ENCODE measurements at regions not wholly inside any gene's neighbourhood (a gene's known extent, or its start where the extent isn't known, plus 50 kb on each side); places are given as distances from the start of the nearest gene placed in this dataset.

DNA sequence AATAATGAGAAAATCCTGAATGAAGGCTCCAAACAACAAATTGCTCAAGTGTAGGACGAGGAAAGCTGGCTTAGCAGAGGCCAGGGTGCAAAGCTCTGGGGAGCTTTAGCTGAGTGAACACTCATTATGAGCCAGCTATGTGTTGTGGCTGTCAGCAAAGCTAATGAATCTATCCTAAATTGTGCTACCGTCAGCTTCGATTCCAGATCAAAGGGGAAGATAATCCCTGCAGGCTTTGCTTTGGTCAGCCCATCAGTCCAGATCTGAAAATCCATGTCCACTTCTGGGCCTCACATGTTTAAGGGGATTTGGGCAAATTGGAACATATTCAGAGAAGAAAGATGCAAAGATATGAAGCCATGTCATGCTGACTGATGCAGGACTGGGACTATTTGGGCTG is 180.9 kb upstream of the ZBED5 start:
- Mint-ChIP-seq H3K9me3 (no peaks in the 10 kb centered on the region), H3K4me3 (no peak overlapping the region), H3K27me3 (ENCODE audit: low read depth) (peaks cover 7% of the 10 kb centered on the region), H3K36me3 (ENCODE audit: low read depth) (no peaks in the 10 kb centered on the region), H3K4me1 (ENCODE audit: low read depth) (no peaks in the 10 kb centered on the region), H3K27ac (no peak overlapping the region)

DNA sequence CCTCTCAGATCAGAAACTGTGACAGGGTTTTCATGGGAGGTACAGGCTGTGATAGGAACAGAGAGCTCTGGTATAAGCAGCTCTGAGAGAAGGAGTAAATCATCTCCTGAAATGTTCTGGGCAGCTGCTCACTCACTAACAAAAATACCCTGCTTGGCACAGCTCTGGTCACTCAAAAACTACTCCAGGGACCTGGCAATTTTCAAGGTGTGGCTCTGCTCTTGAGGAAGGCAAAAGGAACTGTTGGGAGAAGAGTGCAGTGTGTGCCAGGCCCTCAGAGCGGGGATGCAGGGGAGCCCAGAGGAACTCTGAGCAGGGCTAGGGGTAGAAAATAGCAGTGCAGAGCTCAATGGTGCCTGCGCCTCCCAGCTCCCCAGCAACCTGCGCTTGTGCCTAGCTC is 180.5 kb upstream of the ZBED5 start:
- Mint-ChIP-seq H3K4me3 (no peak overlapping the region), H3K27ac (no peak overlapping the region), H3K9me3 (no peaks in the 10 kb centered on the region), H3K36me3 (ENCODE audit: low read depth) (no peaks in the 10 kb centered on the region), H3K27me3 (ENCODE audit: low read depth) (peaks cover 7% of the 10 kb centered on the region), H3K4me1 (ENCODE audit: low read depth) (no peaks in the 10 kb centered on the region)

DNA sequence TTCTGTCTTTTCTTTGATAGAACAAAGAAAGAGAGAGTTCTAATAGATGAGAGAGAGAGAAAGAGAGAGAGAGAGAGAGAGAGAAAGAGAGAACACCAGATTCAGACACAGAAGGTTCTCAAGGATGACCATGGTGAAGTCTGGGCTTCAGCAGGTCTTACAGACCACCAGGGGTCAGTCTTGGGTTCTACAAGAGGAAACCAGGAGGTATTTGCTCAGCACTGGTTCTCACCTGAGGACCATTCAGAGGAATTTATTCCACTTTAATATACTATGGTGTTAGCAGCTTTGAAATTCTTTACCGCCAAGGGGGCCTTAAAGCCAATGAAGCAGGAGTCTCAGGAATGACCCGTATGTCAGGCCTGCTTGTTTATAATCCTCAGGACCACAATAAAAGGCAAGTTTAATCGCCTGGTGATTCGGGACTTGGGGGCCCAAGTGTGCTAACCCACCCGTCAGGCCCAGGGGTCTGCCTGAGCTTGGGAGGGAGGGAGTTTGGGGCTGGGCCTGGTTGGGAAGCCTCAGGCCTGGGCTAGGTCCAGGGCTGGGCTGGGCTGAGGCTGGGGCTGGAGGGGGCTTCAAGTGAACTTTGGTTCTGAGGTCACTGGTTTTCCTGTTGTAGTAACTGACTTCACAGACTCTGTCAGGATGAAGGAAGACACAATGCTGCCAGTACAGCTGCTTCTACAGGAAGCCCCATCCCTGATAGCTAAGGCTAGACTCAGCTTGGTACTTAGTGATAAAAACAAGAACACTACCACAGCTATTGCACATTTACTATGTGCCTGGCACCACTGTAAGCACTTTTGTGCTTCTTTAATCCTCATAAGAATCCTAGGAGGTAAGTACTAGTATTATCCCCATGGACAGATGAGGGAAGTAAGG is 179.2 kb upstream of the ZBED5 start:
- Mint-ChIP-seq H3K4me3 (no peak overlapping the region), H3K36me3 (ENCODE audit: low read depth) (no peaks in the 10 kb centered on the region), H3K27ac (no peak overlapping the region), H3K9me3 (no peaks in the 10 kb centered on the region), H3K4me1 (ENCODE audit: low read depth) (no peaks in the 10 kb centered on the region), H3K27me3 (ENCODE audit: low read depth) (peaks cover 7% of the 10 kb centered on the region)

GRCh38 chr11:11036185-11036847 is 178.5 kb upstream of the ZBED5 start:
- Mint-ChIP-seq H3K27ac (no peak overlapping the region), H3K27me3 (ENCODE audit: low read depth) (peaks cover 7% of the 10 kb centered on the region), H3K36me3 (ENCODE audit: low read depth) (no peaks in the 10 kb centered on the region), H3K4me3 (no peak overlapping the region), H3K4me1 (ENCODE audit: low read depth) (no peaks in the 10 kb centered on the region), H3K9me3 (no peaks in the 10 kb centered on the region)

DNA sequence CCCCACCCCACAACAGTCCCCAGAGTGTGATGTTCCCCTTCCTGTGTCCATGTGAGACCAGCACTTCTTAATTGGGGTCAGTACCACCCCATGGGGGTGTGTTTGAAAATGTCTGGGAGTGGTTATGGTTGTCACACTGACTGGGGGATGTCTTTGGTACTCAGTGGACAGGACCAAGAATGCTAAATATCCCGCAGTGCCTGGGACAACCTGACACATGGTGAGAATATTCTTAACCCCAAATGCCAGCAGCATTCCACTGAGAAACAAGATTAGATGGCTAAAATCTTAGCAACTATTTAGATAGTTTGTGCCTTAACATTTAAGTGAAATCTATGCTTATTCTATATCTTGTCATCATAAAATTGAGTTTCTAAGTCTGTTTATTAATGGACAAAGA is 177.5 kb upstream of the ZBED5 start:
- Mint-ChIP-seq H3K4me3 (no peak overlapping the region), H3K27me3 (ENCODE audit: low read depth) (peaks cover 7% of the 10 kb centered on the region), H3K27ac (no peak overlapping the region), H3K4me1 (ENCODE audit: low read depth) (no peaks in the 10 kb centered on the region), H3K36me3 (ENCODE audit: low read depth) (no peaks in the 10 kb centered on the region), H3K9me3 (no peaks in the 10 kb centered on the region)

DNA sequence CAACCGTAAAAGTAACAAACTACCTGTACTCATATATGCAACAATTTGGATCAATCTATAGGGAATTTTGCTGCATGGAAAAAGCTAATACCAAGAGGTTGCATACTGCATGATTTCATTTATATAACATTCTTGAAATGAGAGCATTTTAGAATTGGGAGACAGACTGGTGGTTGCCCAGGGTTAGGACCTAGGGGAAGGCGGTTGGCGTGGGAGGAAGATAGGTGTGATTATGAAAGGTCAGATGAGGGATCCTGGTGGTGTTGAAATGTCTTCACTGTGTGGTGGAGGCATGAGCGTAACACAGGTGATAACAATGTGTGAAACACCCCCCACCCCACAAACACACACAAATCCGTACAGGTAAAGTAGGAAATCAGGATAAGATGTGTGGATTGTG is 176.6 kb upstream of the ZBED5 start:
- Mint-ChIP-seq H3K4me1 (ENCODE audit: low read depth) (no peaks in the 10 kb centered on the region), H3K27ac (no peak overlapping the region), H3K36me3 (ENCODE audit: low read depth) (no peaks in the 10 kb centered on the region)

DNA sequence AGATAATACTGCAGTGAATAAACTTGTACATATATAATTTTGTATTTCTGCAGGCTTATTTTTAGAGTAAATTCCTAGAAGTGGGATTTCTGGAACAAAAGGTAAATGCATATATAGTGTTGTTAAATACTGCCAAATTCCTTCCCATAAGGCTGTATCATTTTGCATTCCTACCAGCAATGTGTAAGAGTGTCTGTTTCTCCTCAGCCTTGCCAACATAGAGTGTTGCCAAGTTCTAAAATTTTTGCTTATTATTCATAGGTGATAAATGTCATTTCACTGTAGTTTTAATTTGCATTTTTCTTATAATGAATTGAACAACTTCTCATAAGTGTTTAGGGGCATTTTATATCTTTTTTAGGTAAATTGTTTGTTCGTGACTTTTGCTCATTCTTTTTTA is 174.2 kb upstream of the ZBED5 start:
- Mint-ChIP-seq H3K4me1 (ENCODE audit: low read depth) (no peaks in the 10 kb centered on the region), H3K27ac (no peak overlapping the region), H3K9me3 (no peaks in the 10 kb centered on the region), H3K36me3 (ENCODE audit: low read depth) (no peaks in the 10 kb centered on the region), H3K27me3 (ENCODE audit: low read depth) (peaks cover 30% of the 10 kb centered on the region), H3K4me3 (no peak overlapping the region)

More for the DNA sequence above, 176.6 kb upstream of the ZBED5 start:
- Mint-ChIP-seq H3K27me3 (ENCODE audit: low read depth) (peaks cover 14% of the 10 kb centered on the region), H3K9me3 (no peaks in the 10 kb centered on the region), H3K4me3 (no peak overlapping the region)

DNA sequence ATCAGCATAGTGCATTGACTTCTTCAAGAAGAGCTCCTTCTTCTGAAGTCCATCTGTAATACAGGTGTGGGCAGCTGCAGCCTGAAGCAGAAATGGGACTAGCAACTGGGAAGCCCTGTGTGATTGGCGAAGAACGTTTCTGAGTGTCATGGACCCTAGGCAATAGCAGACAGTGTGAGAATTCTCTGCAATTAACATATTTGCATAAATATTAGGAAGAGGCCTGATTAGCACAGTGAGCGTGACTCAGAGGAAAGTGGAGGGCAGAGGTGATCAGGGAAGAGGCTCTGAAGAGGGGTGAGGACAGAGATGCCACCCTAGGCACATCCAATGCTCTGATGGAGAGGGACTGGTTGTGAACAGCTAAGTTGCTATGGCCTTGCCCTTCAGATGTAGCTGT is 171.2 kb upstream of the ZBED5 start:
- H3K27me3 Mint-ChIP-seq (ENCODE audit: low read depth): peaks cover 26% of the 10 kb centered on the region
- H3K4me1 Mint-ChIP-seq (ENCODE audit: low read depth): no peaks in the 10 kb centered on the region
- no peak overlapping the region for H3K4me3 Mint-ChIP-seq
- H3K27ac Mint-ChIP-seq: no peak overlapping the region
- no peaks in the 10 kb centered on the region for H3K9me3 Mint-ChIP-seq
- no peaks in the 10 kb centered on the region for H3K36me3 Mint-ChIP-seq (ENCODE audit: low read depth)

GRCh38 chr11:11028017-11028692 is 170.3 kb upstream of the ZBED5 start:
- Mint-ChIP-seq H3K36me3 (ENCODE audit: low read depth) (no peaks in the 10 kb centered on the region), H3K4me1 (ENCODE audit: low read depth) (no peaks in the 10 kb centered on the region), H3K4me3 (no peak overlapping the region), H3K27ac (no peak overlapping the region), H3K9me3 (no peaks in the 10 kb centered on the region), H3K27me3 (ENCODE audit: low read depth) (peaks cover 26% of the 10 kb centered on the region)

GRCh38 chr11:11027288-11027687 is 169.4 kb upstream of the ZBED5 start:
- H3K27me3 Mint-ChIP-seq (ENCODE audit: low read depth): peaks cover 26% of the 10 kb centered on the region
- no peaks in the 10 kb centered on the region for H3K36me3 Mint-ChIP-seq (ENCODE audit: low read depth)
- no peaks in the 10 kb centered on the region for H3K4me1 Mint-ChIP-seq (ENCODE audit: low read depth)
- no peaks in the 10 kb centered on the region for H3K9me3 Mint-ChIP-seq
- H3K27ac Mint-ChIP-seq: no peak overlapping the region
- no peak overlapping the region for H3K4me3 Mint-ChIP-seq

GRCh38 chr11:11025087-11025486 is 167.2 kb upstream of the ZBED5 start:
- Mint-ChIP-seq H3K27me3 (ENCODE audit: low read depth) (peaks cover 24% of the 10 kb centered on the region), H3K27ac (no peak overlapping the region), H3K4me3 (no peak overlapping the region), H3K4me1 (ENCODE audit: low read depth) (no peaks in the 10 kb centered on the region), H3K9me3 (no peaks in the 10 kb centered on the region), H3K36me3 (ENCODE audit: low read depth) (no peaks in the 10 kb centered on the region)

DNA sequence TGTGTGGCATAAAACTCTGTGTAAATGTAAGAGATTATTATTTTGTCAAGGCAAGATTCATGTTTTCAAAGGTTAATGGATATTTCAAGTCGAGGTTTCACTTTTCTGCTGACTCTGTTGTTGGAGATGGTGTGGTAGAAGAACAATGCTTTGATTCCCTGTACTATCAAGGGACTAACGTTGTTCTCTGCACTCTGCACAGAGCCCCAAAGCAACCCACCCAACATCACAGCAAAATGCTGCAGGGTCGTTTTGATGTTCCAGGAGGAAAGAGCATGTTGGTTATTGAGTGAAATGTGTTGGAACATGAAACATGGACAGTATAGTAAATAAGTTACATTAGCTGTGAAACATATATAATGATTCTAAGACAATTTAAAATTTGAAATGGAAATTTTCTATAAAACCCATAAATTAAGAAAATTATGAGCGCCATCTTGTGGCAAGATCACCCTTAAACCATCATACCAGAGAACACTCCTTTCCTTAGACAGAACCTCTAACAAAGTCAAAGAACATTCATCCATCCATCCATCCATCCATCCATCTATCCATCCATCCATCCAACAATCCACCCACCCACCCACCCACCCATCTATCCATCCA is 164.4 kb upstream of the ZBED5 start:
- no peak overlapping the region for H3K27ac Mint-ChIP-seq
- no peak overlapping the region for H3K4me3 Mint-ChIP-seq
- H3K4me1 Mint-ChIP-seq (ENCODE audit: low read depth): no peaks in the 10 kb centered on the region
- H3K9me3 Mint-ChIP-seq: no peaks in the 10 kb centered on the region
- peaks cover 3% of the 10 kb centered on the region for H3K27me3 Mint-ChIP-seq (ENCODE audit: low read depth)
- no peaks in the 10 kb centered on the region for H3K36me3 Mint-ChIP-seq (ENCODE audit: low read depth)

GRCh38 chr11:11021563-11021962 is 163.7 kb upstream of the ZBED5 start:
- Mint-ChIP-seq H3K27me3 (ENCODE audit: low read depth) (peaks cover 4% of the 10 kb centered on the region), H3K9me3 (no peaks in the 10 kb centered on the region), H3K4me1 (ENCODE audit: low read depth) (no peaks in the 10 kb centered on the region), H3K36me3 (ENCODE audit: low read depth) (no peaks in the 10 kb centered on the region), H3K4me3 (no peak overlapping the region), H3K27ac (no peak overlapping the region)

GRCh38 chr11:11020747-11021149 is 162.9 kb upstream of the ZBED5 start:
- Mint-ChIP-seq H3K36me3 (ENCODE audit: low read depth) (no peaks in the 10 kb centered on the region), H3K4me3 (no peak overlapping the region), H3K27ac (no peak overlapping the region), H3K9me3 (no peaks in the 10 kb centered on the region), H3K4me1 (ENCODE audit: low read depth) (no peaks in the 10 kb centered on the region), H3K27me3 (ENCODE audit: low read depth) (peaks cover 6% of the 10 kb centered on the region)
